NOMO-1 (cell line): ENCODE measurements at regions not wholly inside any gene's neighbourhood (a gene's known extent, or its start where the extent isn't known, plus 50 kb on each side); places are given as distances from the start of the nearest gene placed in this dataset.
A peak's percentile ranks its signal among the peaks of the same experiment; 100 is the strongest.
"Not testable (repeated sequence)": the region's sequence is repeated elsewhere in the genome, so short reads cannot be mapped to it uniquely, and the experiment has no call there.

Experiments
- DNase-seq, 2 experiments: peaks; one replicate each; lab custom pipeline; 2025; ENCODE audit not compliant: unreplicated experiment in 2 of 2; lab: John Stamatoyannopoulos, UW

DNA sequence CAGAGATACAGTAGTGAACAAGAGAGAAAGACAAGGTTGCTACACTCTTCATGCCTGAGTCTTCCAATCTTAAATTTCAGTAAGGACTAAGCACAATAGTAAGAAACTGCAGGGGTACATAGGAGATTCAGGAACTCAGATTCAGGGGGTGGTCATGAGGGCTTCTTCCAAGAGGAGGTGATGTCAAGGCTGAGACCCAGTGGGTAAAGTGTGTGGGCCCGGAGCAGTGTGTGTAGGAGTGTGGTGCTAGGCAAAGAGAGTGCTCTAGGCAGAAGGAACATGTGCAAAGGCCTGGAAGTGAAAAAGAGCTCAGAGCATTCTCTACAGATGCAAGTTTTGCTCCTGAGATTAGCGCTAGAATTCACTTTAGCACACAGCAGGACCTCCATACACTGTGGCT, 102.9 kb upstream of the SPATA12 start:
- no peak for DNase-seq

- DNase-seq: no peak
Observed at GRCh38 chr3:56956906-56957305, 103.6 kb upstream of the SPATA12 start.

- DNase-seq: no peak
Observed at GRCh38 chr3:56955492-56956111, 104.9 kb upstream of the SPATA12 start.

GRCh38 chr3:56954125-56954524, 106.3 kb upstream of the SPATA12 start:
- no peak for DNase-seq

DNA sequence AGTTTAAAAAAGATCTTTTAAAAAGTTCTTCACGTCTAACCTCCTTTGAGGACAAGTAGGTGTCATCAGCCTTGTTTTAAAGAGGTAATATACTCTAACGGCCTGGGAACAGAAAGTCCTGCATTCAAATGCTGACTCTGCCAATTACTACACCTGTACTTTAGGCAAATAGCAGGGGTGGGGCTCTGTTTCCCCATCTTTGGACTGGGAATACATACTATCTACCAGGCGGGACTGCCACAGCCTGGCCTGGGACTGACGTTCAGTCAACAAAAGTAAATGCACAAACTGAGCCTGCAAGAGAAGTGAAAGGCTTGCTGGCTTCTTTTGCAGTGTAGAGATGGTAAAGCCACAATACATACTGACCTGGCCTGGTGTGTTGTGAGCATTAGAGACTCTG, 107.6 kb upstream of the SPATA12 start:
- no peak for DNase-seq

DNA sequence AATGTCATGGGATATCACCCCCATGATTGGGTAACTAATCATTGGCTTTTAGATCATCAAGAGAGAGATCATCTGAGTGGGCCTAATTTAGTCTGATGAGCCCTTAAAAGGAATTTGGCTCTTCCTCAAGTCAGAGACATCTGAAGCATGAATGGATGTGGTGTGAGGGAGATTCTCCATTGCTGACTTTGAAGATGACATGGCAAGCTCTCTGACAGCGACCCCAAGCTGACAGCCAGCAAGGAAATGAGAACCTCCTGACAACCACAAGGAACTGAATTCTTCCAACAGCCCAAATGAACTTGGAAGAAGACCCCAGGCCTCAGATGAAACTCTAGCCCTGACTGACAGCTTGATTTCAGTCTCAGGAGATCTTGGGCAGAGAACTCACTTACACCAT, 108.4 kb upstream of the SPATA12 start:
- DNase-seq: no peak

DNA sequence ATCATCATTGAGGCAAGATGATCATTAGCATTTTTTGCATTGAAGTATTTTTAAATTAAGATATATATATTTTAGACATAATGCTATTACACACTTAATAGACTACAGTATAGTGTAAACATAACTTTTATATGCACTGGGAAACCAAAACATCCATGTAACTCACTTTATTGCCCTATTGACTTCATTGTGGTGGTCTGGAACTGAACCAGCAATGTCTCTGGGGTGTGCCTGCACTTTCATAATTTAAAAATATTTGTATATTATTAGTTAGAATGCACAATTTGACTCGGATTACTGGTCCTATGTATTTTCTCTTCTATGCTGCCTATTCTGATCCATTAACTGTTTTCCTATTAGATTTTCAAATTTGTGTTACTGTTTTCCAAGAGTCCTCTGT, 109.1 kb upstream of the SPATA12 start:
- DNase-seq: no peak

DNA sequence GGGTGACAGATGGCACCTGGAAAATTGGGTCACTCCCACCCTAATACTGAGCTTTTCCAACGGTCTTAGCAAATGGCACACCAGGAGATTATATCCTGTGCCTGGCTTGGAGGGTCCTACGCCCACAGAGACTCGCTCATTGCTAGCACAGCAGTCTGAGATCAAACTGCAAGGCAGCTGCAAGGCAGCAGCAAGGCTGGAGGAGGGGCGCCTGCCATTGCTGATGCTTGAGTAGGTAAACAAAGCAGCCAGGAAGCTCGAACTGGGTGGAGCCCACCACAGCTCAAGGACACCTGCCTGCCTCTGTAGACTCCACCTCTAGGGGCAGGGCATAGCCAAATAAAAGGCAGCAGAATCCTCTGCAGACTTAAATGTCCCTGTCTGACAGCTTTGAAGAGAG, 115.1 kb upstream of the SPATA12 start:
- not testable (repeated sequence) for DNase-seq

GRCh38 chr3:56942523-56942922, 117.9 kb upstream of the SPATA12 start:
- no peak for DNase-seq

DNA sequence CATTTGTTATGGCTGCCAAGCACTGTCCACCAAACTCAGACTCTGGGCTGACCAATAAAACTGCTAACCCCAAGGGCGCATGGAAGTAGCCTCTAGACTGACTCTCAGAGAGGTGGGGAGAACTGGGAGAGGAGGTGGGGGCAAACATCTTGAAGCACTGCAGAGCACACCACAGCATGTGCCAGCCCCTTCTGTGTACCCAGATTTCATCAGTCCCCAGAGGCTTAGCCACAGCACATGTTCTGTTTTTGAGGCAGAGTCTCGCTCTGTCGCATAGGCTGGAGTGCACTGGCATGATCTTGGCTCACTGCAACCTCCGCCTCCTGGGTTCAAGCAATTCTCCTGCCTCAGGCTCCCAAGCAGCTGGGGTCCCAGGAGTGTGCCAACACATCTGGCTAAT, 119.5 kb upstream of the SPATA12 start:
- DNase-seq: no peak

DNA sequence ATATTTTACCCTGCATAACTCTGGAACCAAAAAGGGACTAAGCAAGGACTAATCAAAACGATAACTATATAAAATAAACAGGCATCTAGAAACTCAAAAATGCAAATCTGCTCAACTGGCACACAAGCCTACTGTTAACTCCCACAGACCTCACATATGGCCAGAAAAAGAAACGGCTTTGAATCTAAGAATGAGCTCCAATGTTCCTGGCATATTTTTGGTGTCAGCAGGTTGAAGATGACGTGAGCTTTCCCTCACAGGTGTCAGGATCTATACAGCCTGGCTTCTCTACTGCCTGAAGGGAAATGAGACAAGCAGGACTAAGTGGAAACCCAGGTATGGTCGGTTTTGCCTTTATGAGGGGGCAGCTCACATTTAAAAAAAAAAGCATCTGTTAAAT, 120.1 kb upstream of the SPATA12 start:
- no peak for DNase-seq

GRCh38 chr3:56939834-56940233, 120.6 kb upstream of the SPATA12 start:
- DNase-seq: no peak

DNA sequence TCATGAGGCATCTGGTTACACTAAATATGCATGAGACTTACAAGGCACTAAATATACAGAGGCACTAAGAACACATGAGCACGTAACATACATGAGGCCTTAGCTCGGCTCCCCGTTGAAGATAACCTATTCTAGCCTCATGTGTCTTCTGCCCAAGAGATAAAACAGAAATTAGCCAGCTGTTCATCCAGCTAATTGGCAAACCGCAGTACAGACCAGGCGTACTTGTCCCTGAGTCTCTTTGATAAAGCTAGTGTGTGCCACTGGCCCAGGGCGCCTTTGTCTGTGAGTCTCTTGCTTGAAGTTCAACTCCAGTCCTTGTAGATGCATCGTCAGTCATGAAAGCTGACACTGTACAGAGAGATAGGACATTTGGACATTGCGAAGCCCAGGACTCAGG, 121.9 kb upstream of the SPATA12 start:
- no peak for DNase-seq

- DNase-seq: no peak
Observed at GRCh38 chr3:56937580-56937979, 122.9 kb upstream of the SPATA12 start.

DNA sequence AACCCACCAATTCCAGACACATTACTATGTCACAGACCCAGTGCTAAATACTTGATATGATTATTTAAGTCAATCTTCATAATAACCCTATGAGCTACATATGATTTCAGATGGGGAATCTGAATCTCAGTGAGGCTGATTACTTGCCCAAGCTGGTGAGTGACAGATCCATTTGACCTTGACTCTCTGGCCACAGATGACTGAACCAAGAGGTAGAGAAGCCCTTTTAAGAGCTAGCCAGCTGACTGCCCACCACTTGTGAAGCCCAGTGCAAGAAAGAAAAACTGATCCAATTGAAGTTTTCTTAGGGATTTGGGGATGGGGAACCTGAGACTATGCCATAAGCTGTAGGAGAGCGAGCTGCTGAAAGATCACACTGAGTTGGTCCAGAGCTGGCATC, 124.7 kb upstream of the SPATA12 start:
- DNase-seq: no peak

DNA sequence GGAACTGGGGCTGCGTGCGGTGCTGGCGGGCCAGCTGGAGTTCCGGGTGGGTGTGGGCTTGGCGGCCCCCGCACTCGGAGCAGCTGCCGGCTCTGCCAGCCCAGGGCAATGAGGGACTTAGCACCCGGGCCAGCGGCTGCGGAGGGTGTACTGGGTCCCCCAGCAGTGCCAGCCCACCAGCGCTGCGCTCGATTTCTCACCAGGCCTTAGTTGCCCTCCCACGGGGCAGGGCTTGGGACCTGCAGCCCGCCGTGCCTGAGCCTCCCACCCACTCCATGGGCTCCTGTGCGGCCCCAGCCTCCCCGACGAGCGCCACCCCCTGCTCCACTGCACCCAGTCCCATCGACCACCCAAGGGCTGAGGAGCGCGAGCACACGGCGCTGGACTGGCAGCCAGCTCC, 126.0 kb upstream of the SPATA12 start:
- DNase-seq: not testable (repeated sequence)

GRCh38 chr3:56933803-56934202, 126.7 kb upstream of the SPATA12 start:
- no peak for DNase-seq

- no peak for DNase-seq
Observed at GRCh38 chr3:56932866-56933265, 127.6 kb upstream of the SPATA12 start.

DNA sequence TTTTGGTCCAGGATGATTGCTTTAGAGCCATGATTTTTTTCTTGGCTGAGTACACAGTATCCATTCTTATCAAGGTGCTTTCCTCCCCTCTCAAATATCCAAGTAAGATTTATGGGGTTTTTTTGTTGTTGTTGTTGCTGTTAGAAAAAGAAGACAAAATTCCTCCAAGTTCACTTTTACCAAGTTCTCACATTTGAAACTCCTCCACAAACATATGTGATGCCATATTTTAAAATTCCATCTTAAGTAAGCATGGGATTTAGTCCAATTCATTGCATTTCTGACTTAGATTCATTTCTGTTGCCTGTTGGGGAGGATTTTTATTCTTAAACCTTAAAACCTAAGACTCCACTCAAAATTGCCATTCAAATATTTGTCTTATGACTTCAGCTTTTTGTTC, 128.6 kb upstream of the SPATA12 start:
- DNase-seq: no peak

DNA sequence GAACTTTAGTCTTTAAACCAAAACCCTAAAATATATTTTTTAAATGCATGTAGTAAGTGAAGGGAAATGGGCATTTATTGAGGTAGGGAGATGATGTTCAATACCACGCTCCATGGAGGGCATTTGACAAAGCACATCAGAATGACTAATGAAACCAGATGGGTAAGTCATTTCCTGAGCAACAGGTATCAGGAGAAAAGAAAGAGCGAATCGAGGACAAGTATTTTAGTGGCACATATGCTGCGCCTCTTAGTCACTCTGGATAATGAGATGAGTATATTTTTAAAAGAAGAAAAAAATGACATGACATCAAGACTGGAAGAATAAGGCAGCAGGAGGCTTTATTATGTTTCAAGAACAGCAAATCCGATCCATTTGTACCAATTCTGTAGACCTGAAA, 129.0 kb upstream of the ARHGEF3 start:
- DNase-seq: no peak

DNA sequence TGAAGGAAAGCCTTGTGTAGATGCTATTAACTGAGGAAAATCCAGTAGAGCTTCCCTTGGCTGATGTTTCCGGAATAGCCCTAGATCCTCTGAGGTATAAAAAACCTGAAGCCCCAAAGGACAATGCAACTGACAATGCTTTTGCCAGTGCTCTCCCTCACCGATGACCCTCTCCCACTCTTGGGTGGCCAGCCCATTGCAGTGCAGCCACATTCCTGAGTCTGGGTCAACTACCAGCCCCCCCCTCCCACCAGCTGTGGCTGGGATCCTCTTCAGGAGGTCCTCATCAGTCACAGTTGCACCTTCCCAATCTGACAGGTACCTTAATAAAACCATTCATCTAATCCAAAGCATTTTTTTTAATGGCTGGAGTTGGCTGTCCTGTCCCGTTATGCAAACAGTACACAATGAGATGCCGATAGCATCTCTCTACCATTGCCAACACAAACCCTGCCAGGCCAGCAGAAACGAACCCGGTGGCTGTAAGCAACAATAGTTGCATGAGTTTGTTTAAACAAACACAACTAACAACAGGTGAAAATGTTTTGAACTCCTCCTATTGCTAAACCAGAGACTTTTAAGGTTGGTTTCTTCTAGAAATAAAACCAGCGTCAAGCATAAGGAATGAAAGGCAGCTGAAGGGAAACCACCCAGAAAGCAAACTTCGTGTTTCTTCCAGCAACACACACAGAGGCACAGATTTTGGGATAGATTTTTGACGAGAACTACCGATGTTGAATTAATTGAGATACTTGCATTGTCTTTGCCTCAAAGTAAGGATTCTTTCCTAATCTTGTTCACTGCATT, 128.3 kb upstream of the ARHGEF3 start:
- no peak for DNase-seq

DNA sequence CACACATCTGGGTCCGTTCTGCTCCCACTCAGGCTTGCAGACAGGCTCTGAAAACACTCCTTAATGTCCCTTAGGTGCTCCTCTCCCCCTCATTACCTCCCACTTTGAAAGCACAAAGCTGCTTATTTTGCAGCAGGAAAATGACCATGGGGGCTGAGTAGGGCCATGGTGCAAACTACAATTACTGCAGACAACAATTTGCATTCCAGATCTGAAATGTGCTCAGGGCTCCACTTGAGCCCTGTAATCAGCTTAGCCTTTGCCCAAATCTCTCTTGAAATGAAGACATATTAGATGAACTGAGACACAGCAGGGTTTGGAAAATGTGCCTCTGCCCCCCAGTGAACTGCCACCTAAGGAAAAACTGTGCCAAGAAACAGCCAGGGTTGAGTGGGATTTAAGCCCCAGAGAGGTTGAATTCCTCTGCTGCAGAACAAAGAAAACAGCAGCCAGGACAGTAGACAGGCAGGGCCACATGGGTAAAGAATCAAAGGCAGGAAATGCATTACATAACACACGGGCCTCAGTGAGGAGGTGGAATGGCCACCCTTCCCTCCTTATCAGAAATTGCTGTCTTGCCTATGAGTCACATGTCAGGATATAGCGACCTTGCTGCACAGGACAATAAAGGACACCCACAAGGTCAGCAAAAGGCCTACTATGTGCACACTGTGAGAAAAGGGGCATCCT, 126.8 kb upstream of the ARHGEF3 start:
- DNase-seq: peak; percentile 46 to 61
